ENCODE measurements at regions not wholly inside any gene's neighbourhood (a gene's known extent, or its start where the extent isn't known, plus 50 kb on each side); places are given as distances from the start of the nearest gene placed in this dataset.

DNA sequence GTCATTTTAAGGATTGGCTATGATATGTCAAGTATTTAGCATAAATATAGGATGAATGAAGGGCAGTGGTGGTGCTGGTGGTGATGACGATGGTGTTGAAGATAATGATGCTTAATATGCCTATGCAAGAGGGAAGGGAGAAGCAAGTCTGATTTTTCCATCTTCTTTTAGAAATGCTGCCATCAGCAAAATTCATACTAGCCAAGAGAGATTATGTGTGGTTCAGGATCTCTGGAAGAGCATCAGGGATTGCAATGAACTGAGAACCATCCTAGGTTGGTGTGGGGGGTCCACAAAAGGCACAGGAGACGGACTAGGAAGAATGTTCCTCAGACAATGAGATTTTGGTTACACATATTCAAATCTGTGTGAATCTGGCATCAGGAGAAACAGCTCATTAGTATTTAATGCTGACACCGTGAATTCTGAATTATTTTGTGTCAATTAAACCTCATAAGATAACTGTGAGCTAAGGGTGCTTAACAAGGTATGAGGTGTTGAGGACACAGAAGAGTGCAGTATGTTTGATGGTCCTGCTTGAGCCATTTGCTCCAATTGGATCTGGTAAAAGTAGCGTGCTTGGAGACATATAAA lies 1120.8 kb upstream of the GOT2 start:
- TF ChIP-seq, protein P1, sequence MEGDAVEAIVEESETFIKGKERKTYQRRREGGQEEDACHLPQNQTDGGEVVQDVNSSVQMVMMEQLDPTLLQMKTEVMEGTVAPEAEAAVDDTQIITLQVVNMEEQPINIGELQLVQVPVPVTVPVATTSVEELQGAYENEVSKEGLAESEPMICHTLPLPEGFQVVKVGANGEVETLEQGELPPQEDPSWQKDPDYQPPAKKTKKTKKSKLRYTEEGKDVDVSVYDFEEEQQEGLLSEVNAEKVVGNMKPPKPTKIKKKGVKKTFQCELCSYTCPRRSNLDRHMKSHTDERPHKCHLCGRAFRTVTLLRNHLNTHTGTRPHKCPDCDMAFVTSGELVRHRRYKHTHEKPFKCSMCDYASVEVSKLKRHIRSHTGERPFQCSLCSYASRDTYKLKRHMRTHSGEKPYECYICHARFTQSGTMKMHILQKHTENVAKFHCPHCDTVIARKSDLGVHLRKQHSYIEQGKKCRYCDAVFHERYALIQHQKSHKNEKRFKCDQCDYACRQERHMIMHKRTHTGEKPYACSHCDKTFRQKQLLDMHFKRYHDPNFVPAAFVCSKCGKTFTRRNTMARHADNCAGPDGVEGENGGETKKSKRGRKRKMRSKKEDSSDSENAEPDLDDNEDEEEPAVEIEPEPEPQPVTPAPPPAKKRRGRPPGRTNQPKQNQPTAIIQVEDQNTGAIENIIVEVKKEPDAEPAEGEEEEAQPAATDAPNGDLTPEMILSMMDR (IDR thresholded peaks at IDR 0.05): no peak
- no peak for TF ChIP-seq POLR2A (IDR thresholded peaks at IDR 0.05)

All from lower leg skin (tissue), 3 donors.